ENCODE measurements at regions not wholly inside any gene's neighbourhood (a gene's known extent, or its start where the extent isn't known, plus 50 kb on each side); places are given as distances from the start of the nearest gene placed in this dataset.

DNA sequence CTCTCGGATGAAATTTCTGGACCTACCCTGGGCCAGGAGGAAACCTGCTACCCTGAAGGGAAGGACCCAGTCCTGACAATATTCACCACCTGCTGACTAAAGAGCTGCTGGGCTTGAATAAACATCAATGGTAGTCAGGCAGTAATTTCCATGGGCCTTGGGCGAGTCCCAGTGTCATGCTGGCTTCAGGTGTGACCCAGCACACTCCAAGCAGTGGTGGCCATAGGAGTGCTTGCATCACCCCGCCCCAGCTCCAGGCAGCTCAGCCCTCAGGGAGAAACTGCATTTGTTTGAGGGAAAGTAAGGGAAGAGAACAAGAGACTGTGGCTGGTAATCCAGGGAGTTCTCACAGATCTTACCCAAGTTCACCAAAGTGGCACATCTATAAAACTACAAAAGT lies 261.8 kb upstream of the DCBLD2 start:
- no peaks in the 10 kb centered on the region for H3K4me1 ChIP-seq
- no peak for DNase-seq
- TF ChIP-seq, protein P1, sequence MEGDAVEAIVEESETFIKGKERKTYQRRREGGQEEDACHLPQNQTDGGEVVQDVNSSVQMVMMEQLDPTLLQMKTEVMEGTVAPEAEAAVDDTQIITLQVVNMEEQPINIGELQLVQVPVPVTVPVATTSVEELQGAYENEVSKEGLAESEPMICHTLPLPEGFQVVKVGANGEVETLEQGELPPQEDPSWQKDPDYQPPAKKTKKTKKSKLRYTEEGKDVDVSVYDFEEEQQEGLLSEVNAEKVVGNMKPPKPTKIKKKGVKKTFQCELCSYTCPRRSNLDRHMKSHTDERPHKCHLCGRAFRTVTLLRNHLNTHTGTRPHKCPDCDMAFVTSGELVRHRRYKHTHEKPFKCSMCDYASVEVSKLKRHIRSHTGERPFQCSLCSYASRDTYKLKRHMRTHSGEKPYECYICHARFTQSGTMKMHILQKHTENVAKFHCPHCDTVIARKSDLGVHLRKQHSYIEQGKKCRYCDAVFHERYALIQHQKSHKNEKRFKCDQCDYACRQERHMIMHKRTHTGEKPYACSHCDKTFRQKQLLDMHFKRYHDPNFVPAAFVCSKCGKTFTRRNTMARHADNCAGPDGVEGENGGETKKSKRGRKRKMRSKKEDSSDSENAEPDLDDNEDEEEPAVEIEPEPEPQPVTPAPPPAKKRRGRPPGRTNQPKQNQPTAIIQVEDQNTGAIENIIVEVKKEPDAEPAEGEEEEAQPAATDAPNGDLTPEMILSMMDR (IDR thresholded peaks at IDR 0.05) = no peak
- H3K27ac ChIP-seq = no peak overlapping the region
- H3K9me3 ChIP-seq = peaks cover 0 to 12% (median 10%) of the 10 kb centered on the region in 3 donors
- H3K36me3 ChIP-seq = no peaks in the 10 kb centered on the region
- H3K4me3 ChIP-seq = no peak overlapping the region
- intact Hi-C loops (cut with DNase I; ENCODE audit: low total_unique reads) = no loop called here
- no peaks in the 10 kb centered on the region for H3K27me3 ChIP-seq

DNA sequence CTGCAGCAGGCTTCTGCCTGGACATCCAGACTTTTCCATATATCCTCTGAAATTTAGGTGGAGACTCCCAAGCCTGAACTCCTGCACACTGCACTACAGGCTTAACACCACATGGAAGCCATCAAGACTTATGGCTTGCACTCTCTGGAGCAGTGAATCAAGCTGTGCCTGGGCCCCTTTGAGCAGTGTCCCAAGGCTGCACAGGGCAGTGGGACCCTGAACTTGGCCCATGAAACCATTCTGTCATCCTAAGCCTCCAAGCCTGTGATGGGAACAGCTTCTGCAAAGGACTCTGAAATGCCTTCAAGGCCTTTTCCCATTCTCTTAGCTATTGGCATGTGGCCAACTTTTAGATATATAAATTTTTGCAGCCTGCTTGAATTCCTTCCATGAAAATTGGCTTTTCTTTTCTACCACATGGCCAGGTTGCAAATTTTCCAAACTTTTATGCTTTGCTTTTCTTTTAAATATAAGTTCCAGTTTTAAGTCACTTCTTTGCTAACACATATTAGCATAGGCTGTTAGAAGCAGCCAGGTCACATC lies 257.8 kb upstream of the DCBLD2 start:
- Histone ChIP-seq H3K4me1 (no peaks in the 10 kb centered on the region), H3K27ac (no peak overlapping the region), H3K27me3 (no peaks in the 10 kb centered on the region), H3K36me3 (no peaks in the 10 kb centered on the region), H3K9me3 (peaks cover 0 to 19% (median 12%) of the 10 kb centered on the region in 3 donors), H3K4me3 (no peak overlapping the region)
- intact Hi-C loops (cut with DNase I; ENCODE audit: low total_unique reads) = no loop called here
- TF ChIP-seq, protein P1 (IDR thresholded peaks at IDR 0.05) = no peak
- DNase-seq = no peak

DNA sequence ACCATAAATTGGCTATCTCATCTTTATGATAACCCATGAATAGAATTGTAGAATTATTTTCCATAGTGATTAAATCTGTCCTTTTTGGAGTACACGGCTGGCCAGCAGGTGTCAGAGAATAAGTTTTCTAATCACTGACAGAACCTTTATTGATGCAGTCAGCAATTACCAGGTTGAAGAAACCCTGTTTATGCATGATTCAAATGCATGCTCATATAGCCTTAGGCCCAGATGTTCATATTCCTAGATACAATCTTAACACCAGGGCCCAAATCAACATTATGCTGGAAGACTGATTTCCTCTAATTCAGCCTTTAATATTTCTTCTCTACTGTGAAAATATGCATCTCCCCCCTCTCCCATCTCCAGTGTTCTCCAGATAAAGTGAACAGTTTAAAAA lies 243.5 kb upstream of the DCBLD2 start:
- Histone ChIP-seq H3K27ac (no peak overlapping the region), H3K27me3 (no peaks in the 10 kb centered on the region), H3K36me3 (no peaks in the 10 kb centered on the region), H3K9me3 (no peaks in the 10 kb centered on the region), H3K4me3 (no peak overlapping the region), H3K4me1 (no peaks in the 10 kb centered on the region)
- no peak for DNase-seq
- intact Hi-C loops (cut with DNase I; ENCODE audit: low total_unique reads) = no loop called here
- TF ChIP-seq, protein P1 (IDR thresholded peaks at IDR 0.05) = no peak

- intact Hi-C loops (cut with DNase I; ENCODE audit: low total_unique reads) = no loop called here
- Histone ChIP-seq H3K9me3 (no peaks in the 10 kb centered on the region), H3K36me3 (no peaks in the 10 kb centered on the region), H3K4me1 (no peaks in the 10 kb centered on the region), H3K27ac (no peak overlapping the region), H3K4me3 (no peak overlapping the region), H3K27me3 (no peaks in the 10 kb centered on the region)
- TF ChIP-seq, protein P1 (IDR thresholded peaks at IDR 0.05) = no peak
- no peak for DNase-seq
Measured at GRCh38 chr3:99143493-99143892, 242.0 kb upstream of the DCBLD2 start.

GRCh38 chr3:99134986-99135385 lies 233.5 kb upstream of the DCBLD2 start:
- intact Hi-C loops (cut with DNase I; ENCODE audit: low total_unique reads) = no loop called here
- H3K9me3 ChIP-seq = no peaks in the 10 kb centered on the region
- no peaks in the 10 kb centered on the region for H3K27me3 ChIP-seq
- H3K27ac ChIP-seq = no peak overlapping the region
- H3K4me3 ChIP-seq = no peak overlapping the region
- no peak for DNase-seq
- no peaks in the 10 kb centered on the region for H3K36me3 ChIP-seq
- peaks cover 0 to 3% (median 1%) of the 10 kb centered on the region in 4 donors for H3K4me1 ChIP-seq
- TF ChIP-seq, protein P1 (IDR thresholded peaks at IDR 0.05) = no peak

- peaks cover 0 to 31% (median 20%) of the 10 kb centered on the region in 4 donors for H3K4me1 ChIP-seq
- H3K4me3 ChIP-seq = no peak overlapping the region
- TF ChIP-seq, protein P1 (IDR thresholded peaks at IDR 0.05) = no peak
- no peaks in the 10 kb centered on the region for H3K27me3 ChIP-seq
- H3K27ac ChIP-seq = no peak overlapping the region
- no peaks in the 10 kb centered on the region for H3K36me3 ChIP-seq
- intact Hi-C loops (cut with DNase I; ENCODE audit: low total_unique reads) = no loop called here
- no peaks in the 10 kb centered on the region for H3K9me3 ChIP-seq
- no peak for DNase-seq
Measured at GRCh38 chr3:99131876-99132275, 230.4 kb upstream of the DCBLD2 start.
